Neural crest cell (in vitro differentiated cells): ENCODE measurements at regions not wholly inside any gene's neighbourhood (a gene's known extent, or its start where the extent isn't known, plus 50 kb on each side); places are given as distances from the start of the nearest gene placed in this dataset.
"Not testable (repeated sequence)": the region's sequence is repeated elsewhere in the genome, so short reads cannot be mapped to it uniquely, and the experiment has no call there.

Experiments used
- DNase-seq: peaks from one replicate; pipeline ENCODE4 v3.0.0; 2021; ENCODE audit warnings: low read depth, mixed read lengths, low spot score
- H3K27ac Mint-ChIP-seq: one replicate; pipeline ENCODE4 v1.8.0; 2021; ENCODE audit warnings: mild to moderate bottlenecking, mixed read lengths; ENCODE audit not compliant: unreplicated experiment
- H3K27me3 Mint-ChIP-seq: 2 replicates; pipeline ENCODE4 v1.8.0; 2021; ENCODE audit warnings: low read depth, mild to moderate bottlenecking, mixed read lengths
- H3K36me3 Mint-ChIP-seq: 2 replicates; pipeline ENCODE4 v1.8.0; 2021; ENCODE audit warnings: low read depth, mild to moderate bottlenecking, mixed read lengths
- H3K4me1 Mint-ChIP-seq: 2 replicates; pipeline ENCODE4 v1.8.0; 2021; ENCODE audit warnings: mixed read lengths
- H3K4me3 Mint-ChIP-seq: one replicate; pipeline ENCODE4 v1.8.0; 2021; ENCODE audit warnings: mild to moderate bottlenecking, mixed read lengths
- H3K9me3 Mint-ChIP-seq: 2 replicates; pipeline ENCODE4 v1.8.0; 2021; ENCODE audit warnings: mixed read lengths
- CTCF ChIP-seq: fragments of 200-600 bp; sonication (generic); conservative IDR thresholded peaks from 2 replicates; pipeline ENCODE4 v1.5.0; 2021; ENCODE audit warnings: antibody characterized with exemption, mild to moderate bottlenecking

GRCh38 chr15:92779874-92780273, 120.2 kb upstream of the CHD2 start:
- TF ChIP-seq CTCF = no peak
- no peak for DNase-seq
- peaks cover 12% of the 10 kb centered on the region for H3K36me3 Mint-ChIP-seq
- no peaks in the 10 kb centered on the region for H3K27me3 Mint-ChIP-seq
- H3K27ac Mint-ChIP-seq = no peak overlapping the region
- no peak overlapping the region for H3K4me3 Mint-ChIP-seq
- peaks cover 13% of the 10 kb centered on the region for H3K4me1 Mint-ChIP-seq
- peaks cover 10% of the 10 kb centered on the region for H3K9me3 Mint-ChIP-seq

GRCh38 chr15:92780843-92781242, 119.3 kb upstream of the CHD2 start:
- H3K27ac Mint-ChIP-seq = no peak overlapping the region

GRCh38 chr15:92781925-92782453, 118.1 kb upstream of the CHD2 start:
- Mint-ChIP-seq H3K4me1 (peaks cover 13% of the 10 kb centered on the region), H3K27ac (no peak overlapping the region), H3K27me3 (no peaks in the 10 kb centered on the region), H3K9me3 (peaks cover 10% of the 10 kb centered on the region), H3K36me3 (peaks cover 12% of the 10 kb centered on the region), H3K4me3 (no peak overlapping the region)
- DNase-seq = no peak
- no peak for TF ChIP-seq CTCF

More at GRCh38 chr15:92780843-92781242, 119.3 kb upstream of the CHD2 start:
- no peak for DNase-seq
- Mint-ChIP-seq H3K27me3 (no peaks in the 10 kb centered on the region), H3K9me3 (peaks cover 10% of the 10 kb centered on the region), H3K36me3 (peaks cover 12% of the 10 kb centered on the region), H3K4me1 (peaks cover 13% of the 10 kb centered on the region), H3K4me3 (peak overlapping the region; percentile 59)
- no peak for TF ChIP-seq CTCF

GRCh38 chr15:92787116-92787515, 113.0 kb upstream of the CHD2 start:
- DNase-seq = no peak
- H3K4me1 Mint-ChIP-seq = peaks cover 3% of the 10 kb centered on the region
- H3K36me3 Mint-ChIP-seq = peaks cover 7% of the 10 kb centered on the region
- no peak for TF ChIP-seq CTCF
- no peak overlapping the region for H3K27ac Mint-ChIP-seq
- no peaks in the 10 kb centered on the region for H3K9me3 Mint-ChIP-seq
- H3K4me3 Mint-ChIP-seq = no peak overlapping the region
- H3K27me3 Mint-ChIP-seq = no peaks in the 10 kb centered on the region

GRCh38 chr15:92788196-92788595, 111.9 kb upstream of the CHD2 start:
- Mint-ChIP-seq H3K27ac (no peak overlapping the region), H3K4me1 (peaks cover 3% of the 10 kb centered on the region), H3K27me3 (no peaks in the 10 kb centered on the region), H3K9me3 (no peaks in the 10 kb centered on the region), H3K4me3 (no peak overlapping the region), H3K36me3 (peaks cover 7% of the 10 kb centered on the region)
- TF ChIP-seq CTCF = no peak
- DNase-seq = no peak

GRCh38 chr15:92788793-92789192, 111.3 kb upstream of the CHD2 start:
- H3K4me1 Mint-ChIP-seq, H3K4me3 Mint-ChIP-seq, DNase-seq, H3K9me3 Mint-ChIP-seq, H3K27me3 Mint-ChIP-seq, H3K36me3 Mint-ChIP-seq, H3K27ac Mint-ChIP-seq: not testable (repeated sequence)
